Natural killer cell (primary cell): ENCODE measurements at regions not wholly inside any gene's neighbourhood (a gene's known extent, or its start where the extent isn't known, plus 50 kb on each side); places are given as distances from the start of the nearest gene placed in this dataset.

Experiments used
- ATAC-seq, 3 donors: fragments of 150-1000 bp in 2 of 3; fragments of 200-7000 bp in 1 of 3; cut with Tn5 transposase; 1 replicate in 1 of 3; 2 replicates in 2 of 3; pipeline ENCODE4 v1.10.0; 2021; ENCODE audit warnings: mild to moderate bottlenecking in 2 of 3, moderate library complexity in 2 of 3
- DNase-seq, 2 donors: peaks; one replicate each; pipeline versions ENCODE4 v3.0.0 to v3.0.0-alpha.2; 2013 to 2021; ENCODE audit warnings: mixed read lengths in 1 of 2
- H3K27ac ChIP-seq: one replicate; pipeline ENCODE4 v1.5.1; 2013; ENCODE audit warnings: mild to moderate bottlenecking, low read length
- H3K27me3 ChIP-seq: one replicate; pipeline ENCODE4 v1.6.1; 2013; ENCODE audit warnings: low read length; ENCODE audit not compliant: control insufficient read depth, insufficient read depth
- H3K36me3 ChIP-seq: one replicate; pipeline ENCODE4 v1.6.1; 2013; ENCODE audit warnings: low read length; ENCODE audit not compliant: control insufficient read depth, insufficient read depth
- H3K4me1 ChIP-seq: one replicate; pipeline ENCODE4 v1.6.1; 2013; ENCODE audit warnings: low read length; ENCODE audit not compliant: control insufficient read depth, insufficient read depth
- H3K4me3 ChIP-seq: one replicate; pipeline ENCODE4 v1.5.1; 2013; ENCODE audit warnings: low read length
- H3K9me3 ChIP-seq: one replicate; pipeline ENCODE4 v1.6.1; 2013; ENCODE audit warnings: low read length; ENCODE audit not compliant: control insufficient read depth, insufficient read depth
- H3K27ac Mint-ChIP-seq, 2 donors: one replicate each; pipeline ENCODE4 v1.8.0; 2022; ENCODE audit warnings: mild to moderate bottlenecking in 2 of 2, mixed read lengths in 2 of 2, moderate library complexity in 1 of 2
- H3K27me3 Mint-ChIP-seq, 2 donors: one replicate each; pipeline ENCODE4 v1.8.0; 2022; ENCODE audit warnings: low read depth in 2 of 2, mixed read lengths in 2 of 2
- H3K36me3 Mint-ChIP-seq: one replicate; pipeline ENCODE4 v1.8.0; 2022; ENCODE audit warnings: mixed read lengths
- H3K4me1 Mint-ChIP-seq, 2 donors: one replicate each; pipeline ENCODE4 v1.8.0; 2022; ENCODE audit warnings: mixed read lengths in 2 of 2
- H3K4me3 Mint-ChIP-seq: one replicate; pipeline ENCODE4 v1.8.0; 2022; ENCODE audit warnings: mild to moderate bottlenecking, moderate library complexity, mixed read lengths
- H3K9me3 Mint-ChIP-seq, 2 donors: one replicate each; pipeline ENCODE4 v1.8.0; 2022; ENCODE audit warnings: mixed read lengths in 2 of 2
- CTCF ChIP-seq: fragments of 200-600 bp; IDR thresholded peaks from one replicate; pipeline ENCODE4 v1.8.0; 2022; ENCODE audit warnings: antibody characterized with exemption
- WGBS: methylation state at CpG from one replicate; pipeline ENCODE4 v1.1.7; 2013; ENCODE audit warnings: missing lambda C conversion rate; ENCODE audit not compliant: insufficient coverage; 5-methylcytosine and 5-hydroxymethylcytosine counted together
- intact Hi-C: fragments of 100-400 bp; cut with micrococcal nuclease; formaldehyde crosslinking; loops from one replicate; pipeline ENCODE4 v1.14.2; 2022

- H3K4me3 Mint-ChIP-seq = no peak overlapping the region
- ATAC-seq = no peak
- 89% methylated on average over 1 of the region's 1 CpG for WGBS
- H3K36me3 ChIP-seq = no peaks in the 10 kb centered on the region
- no peak for DNase-seq
- no peak overlapping the region for H3K4me3 ChIP-seq
- no peaks in the 10 kb centered on the region for H3K4me1 ChIP-seq
- intact Hi-C loops = no loop called here
- peaks cover 7 to 9% of the 10 kb centered on the region in 2 donors for H3K9me3 Mint-ChIP-seq
- no peak overlapping the region for H3K27ac ChIP-seq
- no peaks in the 10 kb centered on the region for H3K36me3 Mint-ChIP-seq
- H3K27me3 ChIP-seq = no peaks in the 10 kb centered on the region
- no peak for TF ChIP-seq CTCF
- no peak overlapping the region for H3K27ac Mint-ChIP-seq
- no peaks in the 10 kb centered on the region for H3K27me3 Mint-ChIP-seq
- peaks cover 8% of the 10 kb centered on the region for H3K9me3 ChIP-seq
- no peaks in the 10 kb centered on the region for H3K4me1 Mint-ChIP-seq
These were observed 302.9 kb upstream of the MBL2 start for GRCh38 chr10:53075469-53075868.

GRCh38 chr10:53072144-53072543 lies 299.6 kb upstream of the MBL2 start:
- Mint-ChIP-seq H3K4me3 (no peak overlapping the region), H3K4me1 (no peaks in the 10 kb centered on the region), H3K27ac (no peak overlapping the region), H3K9me3 (peaks cover 6 to 7% of the 10 kb centered on the region in 2 donors), H3K27me3 (no peaks in the 10 kb centered on the region), H3K36me3 (no peaks in the 10 kb centered on the region)
- WGBS = 75% methylated on average over 2 of the region's 2 CpGs
- intact Hi-C loops = no loop called here
- TF ChIP-seq CTCF = no peak
- Histone ChIP-seq H3K4me3 (no peak overlapping the region), H3K27ac (no peak overlapping the region), H3K4me1 (no peaks in the 10 kb centered on the region), H3K36me3 (no peaks in the 10 kb centered on the region), H3K9me3 (peaks cover 5% of the 10 kb centered on the region), H3K27me3 (no peaks in the 10 kb centered on the region)
- no peak for DNase-seq
- no peak for ATAC-seq

- peaks cover 6 to 7% of the 10 kb centered on the region in 2 donors for H3K9me3 Mint-ChIP-seq
- H3K36me3 Mint-ChIP-seq = no peaks in the 10 kb centered on the region
- DNase-seq (no peak), ATAC-seq (no peak)
- Histone ChIP-seq H3K27me3 (no peaks in the 10 kb centered on the region), H3K4me1 (no peaks in the 10 kb centered on the region), H3K4me3 (no peak overlapping the region), H3K9me3 (peaks cover 5% of the 10 kb centered on the region), H3K27ac (no peak overlapping the region), H3K36me3 (no peaks in the 10 kb centered on the region)
- TF ChIP-seq CTCF = no peak
- H3K4me1 Mint-ChIP-seq = no peaks in the 10 kb centered on the region
- no peaks in the 10 kb centered on the region for H3K27me3 Mint-ChIP-seq
- no peak overlapping the region for H3K4me3 Mint-ChIP-seq
- no peak overlapping the region for H3K27ac Mint-ChIP-seq
- WGBS = 49% methylated on average over 4 of the region's 4 CpGs
- intact Hi-C loops = no loop called here
These were observed 299.0 kb upstream of the MBL2 start for GRCh38 chr10:53071505-53072125.

GRCh38 chr10:53069013-53069412 lies 296.4 kb upstream of the MBL2 start:
- Mint-ChIP-seq H3K27ac (no peak overlapping the region), H3K4me3 (no peak overlapping the region), H3K4me1 (no peaks in the 10 kb centered on the region), H3K9me3 (peaks cover 2 to 3% of the 10 kb centered on the region in 2 donors), H3K36me3 (no peaks in the 10 kb centered on the region), H3K27me3 (no peaks in the 10 kb centered on the region)
- Histone ChIP-seq H3K4me3 (no peak overlapping the region), H3K36me3 (no peaks in the 10 kb centered on the region), H3K9me3 (peaks cover 5% of the 10 kb centered on the region), H3K27me3 (no peaks in the 10 kb centered on the region), H3K27ac (no peak overlapping the region), H3K4me1 (no peaks in the 10 kb centered on the region)
- ATAC-seq (no peak), DNase-seq (no peak)
- intact Hi-C loops = no loop called here
- TF ChIP-seq CTCF = no peak
